ENCODE measurements at regions not wholly inside any gene's neighbourhood (a gene's known extent, or its start where the extent isn't known, plus 50 kb on each side); places are given as distances from the start of the nearest gene placed in this dataset.
A peak's percentile ranks its signal among the peaks of the same experiment; 100 is the strongest.

DNA sequence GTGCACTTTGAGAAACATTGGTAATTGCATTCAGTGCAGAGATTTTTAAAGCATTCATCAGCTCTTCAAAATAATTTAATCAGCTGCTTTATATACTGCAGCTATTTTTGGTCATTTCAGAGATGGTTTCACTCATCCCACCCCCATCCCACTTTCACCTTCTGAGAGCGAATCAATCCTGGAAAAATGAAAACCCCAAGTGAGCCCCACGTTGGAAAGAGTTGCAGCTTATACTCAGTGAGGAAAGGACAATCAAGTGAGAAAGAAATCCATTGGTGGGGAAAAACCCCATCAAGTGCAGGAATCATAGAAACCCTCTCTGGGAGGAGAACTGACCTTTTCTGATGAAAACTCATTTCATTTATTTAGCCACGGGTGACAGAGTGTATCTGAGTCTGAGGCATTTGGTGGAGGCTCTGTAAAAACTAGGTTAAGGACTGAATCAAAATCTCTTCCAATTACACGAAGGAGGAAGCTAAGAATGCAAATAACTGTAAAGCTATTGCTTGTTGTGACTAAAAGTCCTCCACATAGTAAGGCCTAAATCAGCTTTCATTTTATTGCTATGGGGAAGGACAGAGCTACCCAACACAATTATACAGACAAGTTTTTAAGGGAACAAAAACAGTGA lies 240.4 kb upstream of the PGRMC2 start:
- TF ChIP-seq EZH2 (IDR thresholded peaks at IDR 0.05; ENCODE audit: borderline replicate concordance) (no peak), CTCF (IDR thresholded peaks at IDR 0.05; ENCODE audit: poor library complexity) (no peak), EZH2phosphoT487 (IDR thresholded peaks at IDR 0.05; ENCODE audit: low read depth, severe bottlenecking, unreplicated experiment) (no peak)
- WGBS (ENCODE audit: low lambda C conversion rate, missing lambda C conversion rate): 73% methylated on average over 4 of the region's 4 CpGs
- Histone ChIP-seq H4K20me1 (ENCODE audit: insufficient read depth, poor library complexity, severe bottlenecking) (no peaks in the 10 kb centered on the region), H3K36me3 (replicated peaks; ENCODE audit: insufficient read depth, low read depth) (no peaks in the 10 kb centered on the region), H3K9me3 (ENCODE audit: low read depth) (no peaks in the 10 kb centered on the region), H2AFZ (no peak overlapping the region), H3K4me2 (no peak overlapping the region), H3K9me2 (replicated peaks; ENCODE audit: insufficient read depth) (no peaks in the 10 kb centered on the region), H3K27ac (peak overlapping the region; percentile 66), H3K4me1 (ENCODE audit: insufficient read depth) (peaks cover 31% of the 10 kb centered on the region), H3K27me3 (no peaks in the 10 kb centered on the region), H3K79me2 (no peaks in the 10 kb centered on the region), H3K4me3 (no peak overlapping the region)
- DNase-seq (ENCODE audit: low spot score): no peak

GRCh38 chr4:128527351-128527750 lies 239.7 kb upstream of the PGRMC2 start:
- H3K9me3 ChIP-seq (ENCODE audit: low read depth): no peaks in the 10 kb centered on the region
- DNase-seq (ENCODE audit: low spot score): no peak
- H3K27ac ChIP-seq: no peak overlapping the region
- H3K4me3 ChIP-seq: no peak overlapping the region
- TF ChIP-seq EZH2 (IDR thresholded peaks at IDR 0.05; ENCODE audit: borderline replicate concordance) (no peak), CTCF (IDR thresholded peaks at IDR 0.05; ENCODE audit: poor library complexity) (no peak), EZH2phosphoT487 (IDR thresholded peaks at IDR 0.05; ENCODE audit: low read depth, severe bottlenecking, unreplicated experiment) (no peak)
- H3K9me2 ChIP-seq (replicated peaks; ENCODE audit: insufficient read depth): no peaks in the 10 kb centered on the region
- WGBS (ENCODE audit: low lambda C conversion rate, missing lambda C conversion rate): 77% methylated on average over 3 of the region's 3 CpGs
- no peaks in the 10 kb centered on the region for H4K20me1 ChIP-seq (ENCODE audit: insufficient read depth, poor library complexity, severe bottlenecking)
- H3K4me1 ChIP-seq (ENCODE audit: insufficient read depth): peaks cover 31% of the 10 kb centered on the region
- H3K27me3 ChIP-seq: no peaks in the 10 kb centered on the region
- H3K4me2 ChIP-seq: no peak overlapping the region
- H2AFZ ChIP-seq: no peak overlapping the region
- H3K36me3 ChIP-seq (replicated peaks; ENCODE audit: insufficient read depth, low read depth): no peaks in the 10 kb centered on the region
- H3K79me2 ChIP-seq: no peaks in the 10 kb centered on the region

DNA sequence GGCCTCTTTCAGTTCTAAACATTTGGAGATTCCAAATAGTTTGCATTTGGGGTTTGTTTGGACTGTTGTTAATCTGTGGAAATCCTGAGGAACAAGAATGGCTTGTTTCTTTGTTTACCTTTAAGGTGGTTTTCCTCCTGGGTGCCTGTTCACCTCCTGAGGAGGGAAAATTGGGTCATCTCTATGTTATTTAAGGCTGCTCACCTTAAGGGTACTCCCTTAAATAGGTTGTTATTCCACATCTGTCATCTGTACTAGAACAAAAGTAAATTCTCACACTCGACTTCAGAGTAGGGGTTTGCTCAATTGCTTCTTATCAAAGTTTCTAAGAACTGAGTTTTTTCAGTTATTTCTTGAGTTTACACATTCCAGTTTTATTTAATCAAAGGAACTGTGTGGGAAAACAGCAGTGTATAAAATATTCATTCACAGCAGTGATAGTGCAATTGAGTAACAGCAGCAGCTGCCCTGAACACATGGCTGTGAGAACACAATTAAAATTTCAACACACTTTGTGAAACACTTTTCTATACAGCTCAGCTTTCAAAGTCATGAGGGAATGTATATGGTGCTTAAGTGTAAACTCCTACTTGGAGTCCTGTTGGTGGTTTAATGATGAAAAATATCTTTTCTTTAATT lies 238.5 kb upstream of the PGRMC2 start:
- no peak overlapping the region for H3K4me3 ChIP-seq
- H3K36me3 ChIP-seq (replicated peaks; ENCODE audit: insufficient read depth, low read depth): no peaks in the 10 kb centered on the region
- no peaks in the 10 kb centered on the region for H3K79me2 ChIP-seq
- no peaks in the 10 kb centered on the region for H3K27me3 ChIP-seq
- WGBS (ENCODE audit: low lambda C conversion rate, missing lambda C conversion rate): 16% methylated on average over 1 of the region's 1 CpG
- no peak overlapping the region for H2AFZ ChIP-seq
- no peaks in the 10 kb centered on the region for H4K20me1 ChIP-seq (ENCODE audit: insufficient read depth, poor library complexity, severe bottlenecking)
- H3K4me1 ChIP-seq (ENCODE audit: insufficient read depth): peaks cover 38% of the 10 kb centered on the region
- TF ChIP-seq EZH2phosphoT487 (IDR thresholded peaks at IDR 0.05; ENCODE audit: low read depth, severe bottlenecking, unreplicated experiment) (no peak), EZH2 (IDR thresholded peaks at IDR 0.05; ENCODE audit: borderline replicate concordance) (no peak), CTCF (IDR thresholded peaks at IDR 0.05; ENCODE audit: poor library complexity) (no peak)
- no peaks in the 10 kb centered on the region for H3K9me2 ChIP-seq (replicated peaks; ENCODE audit: insufficient read depth)
- H3K9me3 ChIP-seq (ENCODE audit: low read depth): no peaks in the 10 kb centered on the region
- peak overlapping the region; percentile 49 for H3K27ac ChIP-seq
- DNase-seq (ENCODE audit: low spot score): no peak
- no peak overlapping the region for H3K4me2 ChIP-seq

Measured in hepatocyte (in vitro differentiated cells).